ENCODE measurements at regions not wholly inside any gene's neighbourhood (a gene's known extent, or its start where the extent isn't known, plus 50 kb on each side); places are given as distances from the start of the nearest gene placed in this dataset.
"Not testable (repeated sequence)": the region's sequence is repeated elsewhere in the genome, so short reads cannot be mapped to it uniquely, and the experiment has no call there.

GRCh38 chr2:216985658-216986141, 125.8 kb upstream of the TNP1 start:
- no peaks in the 10 kb centered on the region for H3K36me3 ChIP-seq (ENCODE audit: control insufficient read depth in 2 of 2, extremely low read depth in 1 of 2, insufficient read depth in 2 of 2, low read length in 2 of 2)
- H2AFZ ChIP-seq (ENCODE audit: control insufficient read depth, low read length) = no peak overlapping the region
- no peak overlapping the region for H3K9ac ChIP-seq (ENCODE audit: control insufficient read depth, extremely low read depth, insufficient read depth, low read length)
- H3K4me2 ChIP-seq (ENCODE audit: control insufficient read depth, extremely low read depth, insufficient read depth, low read depth, low read length) = no peak overlapping the region
- no peaks in the 10 kb centered on the region for H4K20me1 ChIP-seq (ENCODE audit: control insufficient read depth, extremely low read depth, insufficient read depth, low read length)
- dilution Hi-C loops (cut with MboI; ENCODE audit: extremely low pct_ligation_motif_present, low sequenced_read_pairs) = no loop called here
- peaks cover 13% of the 10 kb centered on the region for H3K27me3 ChIP-seq (ENCODE audit: control insufficient read depth, extremely low read depth, insufficient read depth, low read length)
- H3K4me1 ChIP-seq (ENCODE audit: control insufficient read depth, extremely low read depth, insufficient read depth, low read length) = no peaks in the 10 kb centered on the region
- FAIRE-seq (no peak), DNase-seq (ENCODE audit: low read depth, low spot score) (no peak)
- no peaks in the 10 kb centered on the region for H3K9me1 ChIP-seq (ENCODE audit: control insufficient read depth, extremely low read depth, insufficient read depth, low read length)
- no peak overlapping the region for H3K27ac ChIP-seq (ENCODE audit: control insufficient read depth, insufficient read depth, low read length)
- no peaks in the 10 kb centered on the region for H3K79me2 ChIP-seq (ENCODE audit: control insufficient read depth, insufficient read depth, low read length)
- no peak for TF ChIP-seq EZH2 (IDR thresholded peaks at IDR 0.05; ENCODE audit: low read length)
- no peak for TF ChIP-seq CTCF (optimal IDR thresholded peaks at IDR 0.05 in 1 of 3, IDR thresholded peaks at IDR 0.05 in 1 of 3, conservative IDR thresholded peaks at IDR 0.05 in 1 of 3; ENCODE audit: extremely low read depth in 1 of 3, insufficient read depth in 2 of 3, low read length in 3 of 3)
- no peak overlapping the region for H3K4me3 ChIP-seq (ENCODE audit: control insufficient read depth in 2 of 3, extremely low read depth in 1 of 3, insufficient read depth in 2 of 3, low read depth in 1 of 3, low read length in 3 of 3)
- no peaks in the 10 kb centered on the region for H3K9me3 ChIP-seq (ENCODE audit: control insufficient read depth, low read depth, low read length)

GRCh38 chr2:216984937-216985336, 125.1 kb upstream of the TNP1 start:
- Histone ChIP-seq H2AFZ (ENCODE audit: control insufficient read depth, low read length) (no peak overlapping the region), H3K27me3 (ENCODE audit: control insufficient read depth, extremely low read depth, insufficient read depth, low read length) (peaks cover 13% of the 10 kb centered on the region), H3K9me1 (ENCODE audit: control insufficient read depth, extremely low read depth, insufficient read depth, low read length) (no peaks in the 10 kb centered on the region), H3K4me3 (ENCODE audit: control insufficient read depth in 2 of 3, extremely low read depth in 1 of 3, insufficient read depth in 2 of 3, low read depth in 1 of 3, low read length in 3 of 3) (no peak overlapping the region), H3K9me3 (ENCODE audit: control insufficient read depth, low read depth, low read length) (no peaks in the 10 kb centered on the region), H4K20me1 (ENCODE audit: control insufficient read depth, extremely low read depth, insufficient read depth, low read length) (no peaks in the 10 kb centered on the region), H3K36me3 (ENCODE audit: control insufficient read depth in 2 of 2, extremely low read depth in 1 of 2, insufficient read depth in 2 of 2, low read length in 2 of 2) (no peaks in the 10 kb centered on the region), H3K4me2 (ENCODE audit: control insufficient read depth, extremely low read depth, insufficient read depth, low read depth, low read length) (no peak overlapping the region), H3K9ac (ENCODE audit: control insufficient read depth, extremely low read depth, insufficient read depth, low read length) (no peak overlapping the region), H3K27ac (ENCODE audit: control insufficient read depth, insufficient read depth, low read length) (no peak overlapping the region), H3K4me1 (ENCODE audit: control insufficient read depth, extremely low read depth, insufficient read depth, low read length) (no peaks in the 10 kb centered on the region), H3K79me2 (ENCODE audit: control insufficient read depth, insufficient read depth, low read length) (no peaks in the 10 kb centered on the region)
- dilution Hi-C loops (cut with MboI; ENCODE audit: extremely low pct_ligation_motif_present, low sequenced_read_pairs) = no loop called here
- no peak for DNase-seq (ENCODE audit: low read depth, low spot score)
- no peak for TF ChIP-seq CTCF (optimal IDR thresholded peaks at IDR 0.05 in 1 of 3, IDR thresholded peaks at IDR 0.05 in 1 of 3, conservative IDR thresholded peaks at IDR 0.05 in 1 of 3; ENCODE audit: extremely low read depth in 1 of 3, insufficient read depth in 2 of 3, low read length in 3 of 3)
- TF ChIP-seq EZH2 (IDR thresholded peaks at IDR 0.05; ENCODE audit: low read length) = no peak
- no peak for FAIRE-seq

- H3K79me2 ChIP-seq (ENCODE audit: control insufficient read depth, insufficient read depth, low read length); H3K4me2 ChIP-seq (ENCODE audit: control insufficient read depth, extremely low read depth, insufficient read depth, low read depth, low read length); H3K4me1 ChIP-seq (ENCODE audit: control insufficient read depth, extremely low read depth, insufficient read depth, low read length); H3K36me3 ChIP-seq (ENCODE audit: control insufficient read depth in 2 of 2, extremely low read depth in 1 of 2, insufficient read depth in 2 of 2, low read length in 2 of 2); FAIRE-seq; DNase-seq (ENCODE audit: low read depth, low spot score); dilution Hi-C loops (cut with MboI; ENCODE audit: extremely low pct_ligation_motif_present, low sequenced_read_pairs); H4K20me1 ChIP-seq (ENCODE audit: control insufficient read depth, extremely low read depth, insufficient read depth, low read length); H3K27ac ChIP-seq (ENCODE audit: control insufficient read depth, insufficient read depth, low read length); H3K4me3 ChIP-seq (ENCODE audit: control insufficient read depth in 2 of 3, extremely low read depth in 1 of 3, insufficient read depth in 2 of 3, low read depth in 1 of 3, low read length in 3 of 3); H3K27me3 ChIP-seq (ENCODE audit: control insufficient read depth, extremely low read depth, insufficient read depth, low read length); H3K9ac ChIP-seq (ENCODE audit: control insufficient read depth, extremely low read depth, insufficient read depth, low read length); H3K9me1 ChIP-seq (ENCODE audit: control insufficient read depth, extremely low read depth, insufficient read depth, low read length); H2AFZ ChIP-seq (ENCODE audit: control insufficient read depth, low read length); H3K9me3 ChIP-seq (ENCODE audit: control insufficient read depth, low read depth, low read length): not testable (repeated sequence)
These were observed 122.1 kb upstream of the TNP1 start for GRCh38 chr2:216981951-216982350.

- H2AFZ ChIP-seq (ENCODE audit: control insufficient read depth, low read length); H3K9me3 ChIP-seq (ENCODE audit: control insufficient read depth, low read depth, low read length); dilution Hi-C loops (cut with MboI; ENCODE audit: extremely low pct_ligation_motif_present, low sequenced_read_pairs); H3K79me2 ChIP-seq (ENCODE audit: control insufficient read depth, insufficient read depth, low read length); H3K9me1 ChIP-seq (ENCODE audit: control insufficient read depth, extremely low read depth, insufficient read depth, low read length); H3K4me2 ChIP-seq (ENCODE audit: control insufficient read depth, extremely low read depth, insufficient read depth, low read depth, low read length); H3K27me3 ChIP-seq (ENCODE audit: control insufficient read depth, extremely low read depth, insufficient read depth, low read length); H3K4me3 ChIP-seq (ENCODE audit: control insufficient read depth in 2 of 3, extremely low read depth in 1 of 3, insufficient read depth in 2 of 3, low read depth in 1 of 3, low read length in 3 of 3); H3K36me3 ChIP-seq (ENCODE audit: control insufficient read depth in 2 of 2, extremely low read depth in 1 of 2, insufficient read depth in 2 of 2, low read length in 2 of 2); H4K20me1 ChIP-seq (ENCODE audit: control insufficient read depth, extremely low read depth, insufficient read depth, low read length); H3K27ac ChIP-seq (ENCODE audit: control insufficient read depth, insufficient read depth, low read length); H3K9ac ChIP-seq (ENCODE audit: control insufficient read depth, extremely low read depth, insufficient read depth, low read length); DNase-seq (ENCODE audit: low read depth, low spot score); FAIRE-seq; H3K4me1 ChIP-seq (ENCODE audit: control insufficient read depth, extremely low read depth, insufficient read depth, low read length): not testable (repeated sequence)
These were observed 120.6 kb upstream of the TNP1 start for GRCh38 chr2:216980510-216980909.

Data from keratinocyte (primary cell).